GM21619 (cell line): ENCODE measurements at regions not wholly inside any gene's neighbourhood (a gene's known extent, or its start where the extent isn't known, plus 50 kb on each side); places are given as distances from the start of the nearest gene placed in this dataset.
"Not testable (repeated sequence)": the region's sequence is repeated elsewhere in the genome, so short reads cannot be mapped to it uniquely, and the experiment has no call there.

Experiments used
- ATAC-seq: cut with Tn5 transposase; IDR thresholded peaks from one replicate; pipeline ENCODE4 v1.9.1; 2021; ENCODE audit not compliant: unreplicated experiment

- no peak for ATAC-seq
These were observed 61.7 kb upstream of the MYL1 start for GRCh38 chr2:210376694-210377093.

DNA sequence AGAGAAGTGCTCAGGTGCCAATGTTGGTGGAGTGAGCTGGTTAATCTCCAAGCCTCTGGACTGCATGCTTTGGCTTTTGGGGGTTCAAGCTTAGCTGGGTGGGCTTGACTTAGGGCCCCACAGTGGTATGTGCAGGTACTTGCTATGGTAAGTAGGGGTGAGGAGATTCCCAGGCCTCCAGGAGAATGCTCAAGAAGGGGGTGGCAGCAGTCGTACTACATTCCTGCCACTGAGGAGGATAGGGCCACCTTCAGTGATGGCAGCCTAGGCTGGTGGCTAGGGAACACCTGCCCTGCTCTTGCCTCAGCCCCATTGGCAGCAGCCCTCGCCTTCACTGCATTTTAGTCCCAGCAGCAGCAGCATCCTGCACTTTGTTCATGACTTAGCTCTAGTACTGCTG is 55.6 kb upstream of the MYL1 start:
- ATAC-seq = no peak

GRCh38 chr2:210366675-210367080 is 51.7 kb upstream of the MYL1 start:
- ATAC-seq = peak; percentile 87

DNA sequence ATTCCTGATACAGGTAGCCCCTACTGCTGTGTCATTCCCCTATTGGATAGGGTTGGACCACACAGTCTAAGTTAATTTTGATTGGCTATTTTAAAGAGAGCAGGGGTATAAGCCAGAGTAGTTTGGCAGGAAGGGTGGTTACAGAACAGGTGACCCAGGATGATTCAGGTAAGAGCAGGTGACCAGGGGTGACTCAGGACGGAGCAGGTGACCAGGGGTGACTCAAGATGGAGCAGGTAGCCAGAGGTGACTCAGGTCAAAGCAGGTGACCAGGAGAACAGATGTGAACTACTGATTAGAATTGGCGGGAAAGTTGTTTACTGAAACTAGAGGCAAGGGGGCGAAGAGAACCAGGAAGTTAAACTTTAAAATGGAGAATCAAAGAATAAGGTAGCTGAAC is 50.5 kb upstream of the MYL1 start:
- ATAC-seq = not testable (repeated sequence)
